Right atrium auricular region (tissue), 2 donors: ENCODE measurements at regions not wholly inside any gene's neighbourhood (a gene's known extent, or its start where the extent isn't known, plus 50 kb on each side); places are given as distances from the start of the nearest gene placed in this dataset.

Experiments used
- DNase-seq: peaks from one replicate; pipeline ENCODE4 v3.0.0-alpha.2; 2019; ENCODE audit warnings: low spot score
- H3K27ac ChIP-seq, 2 donors: fragments of 200-600 bp; sonication (generic); 1 replicate in 1 of 2; 2 replicates in 1 of 2; pipeline ENCODE4 v1.5.1; 2016 to 2019
- H3K27me3 ChIP-seq, 2 donors: fragments of 200-600 bp; sonication (generic); one replicate each; pipeline versions ENCODE4 v1.5.1 to v1.6.0; 2017 to 2019
- H3K36me3 ChIP-seq: fragments of 200-600 bp; sonication (generic); one replicate; pipeline ENCODE4 v1.5.1; 2016
- H3K4me1 ChIP-seq, 2 donors: fragments of 200-600 bp; sonication (generic); one replicate each; pipeline versions ENCODE4 v1.5.1 to v1.6.0; 2017 to 2019
- H3K4me3 ChIP-seq, 2 donors: fragments of 200-600 bp; sonication (generic); 1 replicate in 1 of 2; 2 replicates in 1 of 2; pipeline ENCODE4 v1.5.1; 2017 to 2019; ENCODE audit warnings: mild to moderate bottlenecking in 1 of 2, moderate library complexity in 1 of 2
- H3K9me3 ChIP-seq, 2 donors: fragments of 200-600 bp; sonication (generic); one replicate each; pipeline ENCODE4 v1.5.1; 2019
- TF ChIP-seq, protein P1 (sequence below), 2 donors: fragments of 200-600 bp; sonication (generic); IDR thresholded peaks; one replicate each; pipeline ENCODE4 v1.5.1; 2019; ENCODE audit warnings: antibody characterized with exemption in 2 of 2

DNA sequence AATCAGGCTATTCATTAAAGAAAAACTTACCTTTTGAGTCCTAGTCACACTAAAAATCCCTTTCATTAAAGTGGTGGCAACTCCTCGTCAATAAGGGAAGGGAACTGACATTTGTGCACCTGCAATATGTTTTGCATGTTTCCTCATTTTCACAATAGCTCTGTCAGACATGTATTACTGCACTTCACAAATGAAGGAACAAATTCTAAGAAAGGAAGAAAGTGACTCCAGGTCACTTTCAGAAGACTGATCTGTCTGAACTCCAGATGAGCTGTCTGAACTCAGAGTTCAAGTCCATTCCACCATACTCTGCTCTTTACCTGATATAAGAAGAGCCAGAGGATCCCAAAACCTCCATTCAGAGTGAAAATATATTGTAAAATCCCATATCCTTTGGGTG lies 50.3 kb upstream of the GSAP start:
- TF ChIP-seq, protein P1, sequence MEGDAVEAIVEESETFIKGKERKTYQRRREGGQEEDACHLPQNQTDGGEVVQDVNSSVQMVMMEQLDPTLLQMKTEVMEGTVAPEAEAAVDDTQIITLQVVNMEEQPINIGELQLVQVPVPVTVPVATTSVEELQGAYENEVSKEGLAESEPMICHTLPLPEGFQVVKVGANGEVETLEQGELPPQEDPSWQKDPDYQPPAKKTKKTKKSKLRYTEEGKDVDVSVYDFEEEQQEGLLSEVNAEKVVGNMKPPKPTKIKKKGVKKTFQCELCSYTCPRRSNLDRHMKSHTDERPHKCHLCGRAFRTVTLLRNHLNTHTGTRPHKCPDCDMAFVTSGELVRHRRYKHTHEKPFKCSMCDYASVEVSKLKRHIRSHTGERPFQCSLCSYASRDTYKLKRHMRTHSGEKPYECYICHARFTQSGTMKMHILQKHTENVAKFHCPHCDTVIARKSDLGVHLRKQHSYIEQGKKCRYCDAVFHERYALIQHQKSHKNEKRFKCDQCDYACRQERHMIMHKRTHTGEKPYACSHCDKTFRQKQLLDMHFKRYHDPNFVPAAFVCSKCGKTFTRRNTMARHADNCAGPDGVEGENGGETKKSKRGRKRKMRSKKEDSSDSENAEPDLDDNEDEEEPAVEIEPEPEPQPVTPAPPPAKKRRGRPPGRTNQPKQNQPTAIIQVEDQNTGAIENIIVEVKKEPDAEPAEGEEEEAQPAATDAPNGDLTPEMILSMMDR (IDR thresholded peaks at IDR 0.05): no peak
- no peaks in the 10 kb centered on the region for H3K4me1 ChIP-seq
- no peaks in the 10 kb centered on the region for H3K9me3 ChIP-seq
- H3K27me3 ChIP-seq: no peaks in the 10 kb centered on the region
- H3K27ac ChIP-seq: no peak overlapping the region
- no peaks in the 10 kb centered on the region for H3K36me3 ChIP-seq
- DNase-seq: no peak
- H3K4me3 ChIP-seq: no peak overlapping the region
